GM12878 (cell line): ENCODE measurements at regions not wholly inside any gene's neighbourhood (a gene's known extent, or its start where the extent isn't known, plus 50 kb on each side); places are given as distances from the start of the nearest gene placed in this dataset.

Experiments
- CBFB ChIP-seq: IDR thresholded peaks from 2 replicates; pipeline ENCODE4 v1.6.1; 2016; ENCODE audit warnings: antibody characterized with exemption, low read depth
- CBX5 ChIP-seq: sonication (generic); IDR thresholded peaks from 2 replicates; pipeline ENCODE4 v1.6.1; 2016; ENCODE audit warnings: low read depth, moderate library complexity, mild to moderate bottlenecking, inconsistent platforms
- CEBPB ChIP-seq, 2 experiments: fragments of 150-350 bp in 1 of 2; IDR thresholded peaks; 2 replicates each; pipeline ENCODE4 v1.6.1; 2012 to 2014; ENCODE audit warnings: low read depth in 2 of 2, low read length in 2 of 2, borderline replicate concordance in 1 of 2, inconsistent platforms in 1 of 2
- CTCF ChIP-seq, 3 experiments: IDR thresholded peaks in 2 of 3; conservative IDR thresholded peaks in 1 of 3; 2 replicates each; pipeline ENCODE4 v1.5.1; 2011; ENCODE audit warnings: low read depth in 3 of 3, low read length in 3 of 3, mild to moderate bottlenecking in 3 of 3, control low read depth in 2 of 3, moderate library complexity in 2 of 3, inconsistent platforms in 1 of 3, mixed read lengths in 1 of 3; ENCODE audit not compliant: control insufficient read depth in 2 of 3, insufficient read depth in 1 of 3; ENCODE audit errors: extremely low read depth in 1 of 3
- ETV6 ChIP-seq, 2 experiments: fragments of 450-650 bp in 1 of 2; IDR thresholded peaks in 1 of 2; conservative IDR thresholded peaks in 1 of 2; 2 replicates each; pipeline ENCODE4 v1.6.1; 2014; ENCODE audit warnings: antibody characterized with exemption in 1 of 2, borderline replicate concordance in 1 of 2, low read depth in 1 of 2, mild to moderate bottlenecking in 1 of 2, moderate library complexity in 1 of 2
- EZH2 ChIP-seq: IDR thresholded peaks from 2 replicates; pipeline ENCODE4 v1.6.1; 2012; ENCODE audit warnings: low read depth, mild to moderate bottlenecking, control low read depth, inconsistent platforms, low read length, borderline replicate concordance; ENCODE audit not compliant: control insufficient read depth
- HCFC1 ChIP-seq: fragments of 150-350 bp; IDR thresholded peaks from 2 replicates; pipeline ENCODE4 v1.6.1; 2014; ENCODE audit warnings: low read length
- MAX ChIP-seq: IDR thresholded peaks from 2 replicates; pipeline ENCODE4 v1.6.1; 2012; ENCODE audit warnings: low read depth, low read length, improper control_type of control experiment
- MXI1 ChIP-seq: fragments of 150-350 bp; IDR thresholded peaks from 2 replicates; pipeline ENCODE4 v1.6.1; 2011; ENCODE audit warnings: low read depth, mild to moderate bottlenecking, inconsistent platforms, low read length, improper control_type of control experiment
- POLR2A ChIP-seq: IDR thresholded peaks from 2 replicates; pipeline ENCODE4 v1.6.1; 2011; ENCODE audit warnings: low read depth, mild to moderate bottlenecking, low read length
- RAD21 ChIP-seq: IDR thresholded peaks from 2 replicates; pipeline ENCODE4 v1.6.1; 2011; ENCODE audit warnings: mild to moderate bottlenecking, low read depth, low read length, moderate library complexity; ENCODE audit not compliant: insufficient read depth
- SUPT20H ChIP-seq: IDR thresholded peaks from 2 replicates; pipeline ENCODE4 v1.6.1; 2011; ENCODE audit warnings: low read depth, mild to moderate bottlenecking, low read length, moderate library complexity, borderline replicate concordance; ENCODE audit not compliant: control insufficient read depth

- TF ChIP-seq RAD21 (no peak), SUPT20H (no peak), CBX5 (no peak), CTCF (IDR thresholded peaks at IDR 0.05 in 2 of 3, conservative IDR thresholded peaks at IDR 0.05 in 1 of 3; ENCODE audit: control insufficient read depth in 2 of 3, extremely low read depth in 1 of 3, insufficient read depth in 1 of 3, low read depth in 3 of 3, low read length in 3 of 3) (no peak), CEBPB (IDR thresholded peaks at IDR 0.05; ENCODE audit: borderline replicate concordance in 1 of 2, low read depth in 2 of 2, low read length in 2 of 2) (no peak), POLR2A (no peak), MXI1 (no peak), MAX (no peak), HCFC1 (no peak), CBFB (no peak), EZH2 (no peak), ETV6 (conservative IDR thresholded peaks at IDR 0.05 in 1 of 2, IDR thresholded peaks at IDR 0.05 in 1 of 2; ENCODE audit: borderline replicate concordance in 1 of 2, low read depth in 1 of 2) (no peak)
These were observed 106.6 kb downstream of the SNAPC1 start for GRCh38 chr14:61868846-61869245.
